Body of pancreas (tissue), 4 donors: ENCODE measurements at regions not wholly inside any gene's neighbourhood (a gene's known extent, or its start where the extent isn't known, plus 50 kb on each side); places are given as distances from the start of the nearest gene placed in this dataset.

Source experiments
- ATAC-seq: fragments of 150-250 bp; one replicate; pipeline ENCODE4 v1.9.1; 2016
- DNase-seq, 4 donors: peaks; one replicate each; pipeline ENCODE4 v3.0.0-alpha.2; 2019
- H3K27ac ChIP-seq, 4 donors: fragments of 200-600 bp; sonication (generic); 1 replicate in 3 of 4; 2 replicates in 1 of 4; pipeline versions ENCODE4 v1.5.1 to v1.6.1; 2016 to 2019; ENCODE audit warnings: mild to moderate bottlenecking in 1 of 4, mixed read lengths in 1 of 4, moderate library complexity in 1 of 4
- H3K27me3 ChIP-seq, 2 donors: fragments of 200-600 bp; sonication (generic); one replicate each; pipeline ENCODE4 v1.6.0; 2016; ENCODE audit warnings: mild to moderate bottlenecking in 1 of 2
- H3K36me3 ChIP-seq, 2 donors: fragments of 200-600 bp; sonication (generic); replicated peaks in 1 of 2; 2 replicates each; pipeline ENCODE4 v1.5.1; 2016; ENCODE audit warnings: low read depth in 2 of 2; ENCODE audit not compliant: insufficient read depth in 1 of 2
- H3K4me1 ChIP-seq: fragments of 200-600 bp; sonication (generic); one replicate; pipeline ENCODE4 v1.6.0; 2016
- H3K4me3 ChIP-seq, 2 donors: fragments of 200-600 bp; sonication (generic); 1 replicate in 1 of 2; 2 replicates in 1 of 2; pipeline ENCODE4 v1.5.1; 2016 to 2019
- H3K9me3 ChIP-seq, 3 donors: fragments of 200-600 bp; sonication (generic); 1 replicate in 2 of 3; 2 replicates in 1 of 3; pipeline ENCODE4 v1.5.1; 2016
- CTCF ChIP-seq, 7 experiments: fragments of 450-650 bp in 4 of 7; fragments of 200-600 bp in 3 of 7; sonication (generic) in 3 of 7; IDR thresholded peaks; one replicate each; pipeline ENCODE4 v1.5.1; 2016 to 2019; ENCODE audit warnings: antibody characterized with exemption in 7 of 7
- POLR2A ChIP-seq, 3 donors: fragments of 450-650 bp; IDR thresholded peaks; one replicate each; pipeline ENCODE4 v1.6.1; 2016; ENCODE audit warnings: antibody characterized with exemption in 3 of 3, mild to moderate bottlenecking in 2 of 3
- WGBS, 2 donors: methylation state at CpG; one replicate each; pipeline ENCODE4 v1.1.5; 2017; 5-methylcytosine and 5-hydroxymethylcytosine counted together
- intact Hi-C: fragments of 100-400 bp; cut with DNase I; formaldehyde crosslinking; loops from one replicate; pipeline ENCODE4 v1.15.1; 2023

GRCh38 chr2:75334076-75334475 is 134.8 kb upstream of the TACR1 start:
- ATAC-seq: no peak

GRCh38 chr2:75333646-75334045 is 134.3 kb upstream of the TACR1 start:
- H3K27me3 ChIP-seq: no peaks in the 10 kb centered on the region
- H3K9me3 ChIP-seq: no peaks in the 10 kb centered on the region
- H3K36me3 ChIP-seq: no peaks in the 10 kb centered on the region
- ATAC-seq (no peak), DNase-seq (no peak)
- 55 to 71% methylated on average over 2 of the region's 2 CpGs for WGBS, 2 donors
- intact Hi-C loops: no loop called here
- H3K4me3 ChIP-seq: no peak overlapping the region
- H3K27ac ChIP-seq: no peak overlapping the region
- no peak for TF ChIP-seq CTCF (IDR thresholded peaks at IDR 0.05)
- no peaks in the 10 kb centered on the region for H3K4me1 ChIP-seq

More at GRCh38 chr2:75334076-75334475, 134.8 kb upstream of the TACR1 start:
- no peaks in the 10 kb centered on the region for H3K4me1 ChIP-seq
- H3K27me3 ChIP-seq: no peaks in the 10 kb centered on the region
- no peaks in the 10 kb centered on the region for H3K36me3 ChIP-seq
- no peak overlapping the region for H3K4me3 ChIP-seq
- WGBS, 2 donors: 71 to 75% methylated on average over 4 to 6 of the region's 6 CpGs
- no peaks in the 10 kb centered on the region for H3K9me3 ChIP-seq
- intact Hi-C loops: no loop called here
- H3K27ac ChIP-seq: no peak overlapping the region
- no peak for TF ChIP-seq CTCF (IDR thresholded peaks at IDR 0.05)
- no peak for TF ChIP-seq POLR2A (IDR thresholded peaks at IDR 0.05)
- DNase-seq: no peak

- no peaks in the 10 kb centered on the region for H3K36me3 ChIP-seq
- no peak for ATAC-seq
- TF ChIP-seq CTCF (IDR thresholded peaks at IDR 0.05) (no peak), POLR2A (IDR thresholded peaks at IDR 0.05) (no peak)
- intact Hi-C loops: no loop called here
- no peaks in the 10 kb centered on the region for H3K4me1 ChIP-seq
- WGBS, 2 donors: 85 to 87% methylated on average over 7 of the region's 7 CpGs
- H3K9me3 ChIP-seq: no peaks in the 10 kb centered on the region
- no peak for DNase-seq
- H3K27ac ChIP-seq: no peak overlapping the region
- H3K4me3 ChIP-seq: no peak overlapping the region
- H3K27me3 ChIP-seq: no peaks in the 10 kb centered on the region
Observed at GRCh38 chr2:75328156-75328555, 128.8 kb upstream of the TACR1 start.

- no peak for ATAC-seq
- Histone ChIP-seq H3K27me3 (no peaks in the 10 kb centered on the region), H3K27ac (no peak overlapping the region), H3K9me3 (no peaks in the 10 kb centered on the region), H3K4me1 (no peaks in the 10 kb centered on the region), H3K4me3 (no peak overlapping the region), H3K36me3 (no peaks in the 10 kb centered on the region)
- TF ChIP-seq POLR2A (IDR thresholded peaks at IDR 0.05): no peak
- no peak for TF ChIP-seq CTCF (IDR thresholded peaks at IDR 0.05)
- DNase-seq: no peak
- WGBS, 2 donors: 37 to 43% methylated on average over 7 of the region's 7 CpGs
- intact Hi-C loops: no loop called here
Observed at GRCh38 chr2:75327334-75327733, 128.0 kb upstream of the TACR1 start.

- H3K4me3 ChIP-seq: no peak overlapping the region
- H3K4me1 ChIP-seq: no peaks in the 10 kb centered on the region
- H3K9me3 ChIP-seq: no peaks in the 10 kb centered on the region
- ATAC-seq: no peak
- 89 to 98% methylated on average over 2 of the region's 2 CpGs for whole genome bisulfite sequencing, 2 donors
- H3K27me3 ChIP-seq: no peaks in the 10 kb centered on the region
- DNase-seq: no peak
- no peaks in the 10 kb centered on the region for H3K36me3 ChIP-seq
- H3K27ac ChIP-seq: no peak overlapping the region
- intact Hi-C loops: no loop called here
- TF ChIP-seq POLR2A (IDR thresholded peaks at IDR 0.05) (no peak), CTCF (IDR thresholded peaks at IDR 0.05) (no peak)
Observed at GRCh38 chr2:75326645-75327044, 127.3 kb upstream of the TACR1 start.
